ENCODE measurements at regions not wholly inside any gene's neighbourhood (a gene's known extent, or its start where the extent isn't known, plus 50 kb on each side); places are given as distances from the start of the nearest gene placed in this dataset.

DNA sequence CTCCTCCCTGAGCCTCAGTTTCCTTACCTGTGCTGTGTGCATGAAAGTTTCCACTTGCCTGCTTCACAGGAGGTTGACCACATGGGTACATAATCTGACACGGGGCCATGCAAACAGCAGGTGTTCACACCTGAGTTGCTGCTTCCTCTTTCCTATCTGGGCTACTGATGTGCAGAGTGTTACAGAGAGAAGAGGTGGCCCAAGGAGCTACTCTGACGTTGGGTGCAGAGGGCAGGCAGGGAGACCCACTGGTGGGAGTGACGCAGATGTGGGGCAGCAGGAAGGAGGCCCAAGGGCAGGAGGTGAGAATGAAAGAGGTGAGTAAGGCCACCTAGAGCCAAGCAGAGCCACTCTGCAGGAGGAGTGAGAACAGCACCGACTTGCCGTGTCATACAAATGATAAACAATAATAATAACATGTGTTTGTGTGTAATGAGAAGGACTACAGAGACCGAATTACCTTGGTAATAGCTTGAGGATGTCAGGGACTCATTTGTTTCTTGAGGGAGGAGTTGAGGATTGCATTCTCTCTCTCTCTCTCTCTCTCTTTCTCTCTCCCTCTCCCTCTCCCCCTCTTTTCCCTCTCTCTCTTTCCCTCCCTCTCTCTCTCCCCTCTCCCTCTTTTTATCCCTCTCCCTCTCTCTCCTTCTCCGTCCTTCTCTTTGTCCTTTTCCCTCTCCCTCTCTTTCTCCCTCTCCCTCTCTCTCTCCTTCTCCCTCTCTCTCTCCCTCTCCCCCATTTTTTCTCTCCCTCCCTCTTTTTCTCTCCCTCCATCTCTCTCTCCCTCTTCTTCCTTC, 87.4 kb upstream of the IGSF21 start:
- no peak for TF ChIP-seq E2F6 (IDR thresholded peaks at IDR 0.05)
- no peak for TF ChIP-seq CHD2 (IDR thresholded peaks at IDR 0.05; ENCODE audit: low read length)
- TF ChIP-seq CTCF (IDR thresholded peaks at IDR 0.05; ENCODE audit: control extremely low read depth in 1 of 3, insufficient read depth in 1 of 3, low read depth in 1 of 3, low read length in 3 of 3) = no peak
